ENCODE measurements at regions not wholly inside any gene's neighbourhood (a gene's known extent, or its start where the extent isn't known, plus 50 kb on each side); places are given as distances from the start of the nearest gene placed in this dataset.

- Mint-ChIP-seq H3K27me3 (no peaks in the 10 kb centered on the region), H3K27ac (no peak overlapping the region), H3K4me3 (no peak overlapping the region), H3K36me3 (no peaks in the 10 kb centered on the region), H3K9me3 (no peaks in the 10 kb centered on the region), H3K4me1 (ENCODE audit: unreplicated experiment) (peaks cover 24% of the 10 kb centered on the region)
- no peak for TF ChIP-seq CTCF (conservative IDR thresholded peaks at IDR 0.05)
- DNase-seq (ENCODE audit: extremely low spot score, unreplicated experiment), result no peak
Observed at GRCh38 chr1:57889676-57890320, 465.9 kb upstream of the DAB1 start.

GRCh38 chr1:57887964-57888491 lies 464.2 kb upstream of the DAB1 start:
- no peaks in the 10 kb centered on the region for H3K9me3 Mint-ChIP-seq
- no peak overlapping the region for H3K27ac Mint-ChIP-seq
- DNase-seq (ENCODE audit: extremely low spot score, unreplicated experiment), result no peak
- no peaks in the 10 kb centered on the region for H3K36me3 Mint-ChIP-seq
- H3K27me3 Mint-ChIP-seq, result no peaks in the 10 kb centered on the region
- TF ChIP-seq CTCF (conservative IDR thresholded peaks at IDR 0.05), result no peak
- H3K4me3 Mint-ChIP-seq, result no peak overlapping the region
- H3K4me1 Mint-ChIP-seq (ENCODE audit: unreplicated experiment), result peaks cover 16% of the 10 kb centered on the region

GRCh38 chr1:57886376-57886775 lies 462.5 kb upstream of the DAB1 start:
- Mint-ChIP-seq H3K4me1 (ENCODE audit: unreplicated experiment) (peaks cover 30% of the 10 kb centered on the region), H3K27me3 (no peaks in the 10 kb centered on the region), H3K9me3 (no peaks in the 10 kb centered on the region), H3K27ac (no peak overlapping the region), H3K36me3 (no peaks in the 10 kb centered on the region), H3K4me3 (no peak overlapping the region)
- DNase-seq (ENCODE audit: extremely low spot score, unreplicated experiment), result no peak
- no peak for TF ChIP-seq CTCF (conservative IDR thresholded peaks at IDR 0.05)

GRCh38 chr1:57883642-57883995 lies 459.8 kb upstream of the DAB1 start:
- H3K27ac Mint-ChIP-seq, result no peak overlapping the region
- no peak overlapping the region for H3K4me3 Mint-ChIP-seq
- H3K4me1 Mint-ChIP-seq (ENCODE audit: unreplicated experiment), result peaks cover 25% of the 10 kb centered on the region
- H3K27me3 Mint-ChIP-seq, result no peaks in the 10 kb centered on the region
- no peaks in the 10 kb centered on the region for H3K36me3 Mint-ChIP-seq
- no peak for TF ChIP-seq CTCF (conservative IDR thresholded peaks at IDR 0.05)
- DNase-seq (ENCODE audit: extremely low spot score, unreplicated experiment), result no peak
- no peaks in the 10 kb centered on the region for H3K9me3 Mint-ChIP-seq

- peaks cover 22% of the 10 kb centered on the region for H3K4me1 Mint-ChIP-seq (ENCODE audit: unreplicated experiment)
Observed at GRCh38 chr1:57882934-57883641, 459.2 kb upstream of the DAB1 start.

More at GRCh38 chr1:57882934-57883641, 459.2 kb upstream of the DAB1 start:
- Mint-ChIP-seq H3K36me3 (no peaks in the 10 kb centered on the region), H3K4me3 (no peak overlapping the region), H3K27ac (no peak overlapping the region), H3K9me3 (no peaks in the 10 kb centered on the region), H3K27me3 (no peaks in the 10 kb centered on the region)
- TF ChIP-seq CTCF (conservative IDR thresholded peaks at IDR 0.05), result no peak
- DNase-seq (ENCODE audit: extremely low spot score, unreplicated experiment), result no peak
